Gastroesophageal sphincter (tissue), 4 donors: ENCODE measurements at regions not wholly inside any gene's neighbourhood (a gene's known extent, or its start where the extent isn't known, plus 50 kb on each side); places are given as distances from the start of the nearest gene placed in this dataset.

Source experiments
- ATAC-seq: fragments of 150-250 bp; one replicate; pipeline ENCODE4 v1.9.1; 2016; ENCODE audit warnings: mild to moderate bottlenecking, moderate library complexity
- H3K27ac ChIP-seq, 4 donors: fragments of 200-600 bp; sonication (generic) in 3 of 4; 1 replicate in 3 of 4; 2 replicates in 1 of 4; pipeline ENCODE4 v1.5.1; 2016 to 2019
- H3K27me3 ChIP-seq: fragments of 200-600 bp; sonication (generic); one replicate; pipeline ENCODE4 v1.5.1; 2019
- H3K36me3 ChIP-seq, 2 donors: fragments of 200-600 bp; sonication (generic); one replicate each; pipeline ENCODE4 v1.5.1; 2019; ENCODE audit warnings: control low read depth in 1 of 2
- H3K4me1 ChIP-seq, 3 donors: fragments of 200-600 bp; sonication (generic); 1 replicate in 2 of 3; 2 replicates in 1 of 3; pipeline ENCODE4 v1.5.1; 2016 to 2019; ENCODE audit warnings: control low read depth in 2 of 3
- H3K4me3 ChIP-seq, 2 donors: fragments of 200-600 bp; sonication (generic); one replicate each; pipeline ENCODE4 v1.5.1; 2019; ENCODE audit warnings: mild to moderate bottlenecking in 1 of 2, moderate library complexity in 1 of 2
- H3K9me3 ChIP-seq, 3 donors: fragments of 200-600 bp; sonication (generic); one replicate each; pipeline ENCODE4 v1.5.1; 2017 to 2019; ENCODE audit warnings: control low read depth in 2 of 3
- CTCF ChIP-seq, 4 experiments: fragments of 200-600 bp in 2 of 4; fragments of 450-650 bp in 2 of 4; sonication (generic) in 1 of 4; IDR thresholded peaks; one replicate each; pipeline ENCODE4 v1.5.1; 2017 to 2019; ENCODE audit warnings: antibody characterized with exemption in 4 of 4, mild to moderate bottlenecking in 2 of 4, moderate library complexity in 2 of 4
- EP300 ChIP-seq: sonication (generic); formaldehyde crosslinking; IDR thresholded peaks from one replicate; pipeline ENCODE4 v1.6.1; 2017; ENCODE audit warnings: antibody characterized with exemption, mild to moderate bottlenecking
- POLR2A ChIP-seq, 2 donors: fragments of 450-650 bp; IDR thresholded peaks; one replicate each; pipeline ENCODE4 v1.6.1; 2017; ENCODE audit warnings: antibody characterized with exemption in 2 of 2, mild to moderate bottlenecking in 2 of 2, moderate library complexity in 1 of 2
- POLR2AphosphoS5 ChIP-seq: sonication (generic); formaldehyde crosslinking; IDR thresholded peaks from one replicate; pipeline ENCODE4 v1.6.1; 2017; ENCODE audit warnings: antibody characterized with exemption
- WGBS, 2 donors: methylation state at CpG; one replicate each; pipeline ENCODE4 v1.1.5; 2018; ENCODE audit warnings: low coverage in 1 of 2; 5-methylcytosine and 5-hydroxymethylcytosine counted together

GRCh38 chr3:109933576-109933975 is 596.2 kb upstream of the DPPA4 start:
- WGBS, 2 donors = 20 to 35% methylated on average over 1 of the region's 1 CpG
- no peaks in the 10 kb centered on the region for H3K9me3 ChIP-seq
- no peak for ATAC-seq
- H3K36me3 ChIP-seq = no peaks in the 10 kb centered on the region
- H3K27me3 ChIP-seq = no peaks in the 10 kb centered on the region
- H3K27ac ChIP-seq = no peak overlapping the region
- no peak overlapping the region for H3K4me3 ChIP-seq
- TF ChIP-seq POLR2AphosphoS5 (no peak), EP300 (no peak), CTCF (IDR thresholded peaks at IDR 0.05) (no peak), POLR2A (IDR thresholded peaks at IDR 0.05) (no peak)
- no peaks in the 10 kb centered on the region for H3K4me1 ChIP-seq

DNA sequence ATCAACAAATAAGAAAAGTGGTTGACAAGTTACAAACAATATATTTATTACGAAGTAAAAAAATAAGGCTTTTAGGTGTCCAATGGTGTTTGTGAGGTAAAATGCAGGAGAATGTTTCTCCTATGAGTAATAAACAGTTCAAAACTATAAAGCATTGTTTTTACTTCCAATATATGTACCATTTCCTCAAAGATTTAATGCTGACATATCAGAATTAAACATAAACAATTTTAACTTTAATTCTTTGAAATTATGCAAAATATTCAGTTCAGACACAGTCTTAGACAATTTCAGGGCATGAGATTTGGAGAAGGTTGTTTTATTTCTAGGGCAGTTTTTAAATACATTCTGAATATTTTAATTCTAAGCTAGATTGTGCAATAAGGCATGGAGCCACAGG is 602.5 kb upstream of the DPPA4 start:
- Histone ChIP-seq H3K4me1 (no peaks in the 10 kb centered on the region), H3K36me3 (no peaks in the 10 kb centered on the region), H3K4me3 (no peak overlapping the region), H3K27ac (no peak overlapping the region), H3K9me3 (no peaks in the 10 kb centered on the region), H3K27me3 (no peaks in the 10 kb centered on the region)
- ATAC-seq = no peak
- TF ChIP-seq POLR2AphosphoS5 (no peak), EP300 (no peak), CTCF (IDR thresholded peaks at IDR 0.05) (no peak)
- WGBS, 2 donors = 26 to 33% methylated on average over 1 of the region's 1 CpG

GRCh38 chr3:109943181-109943580 is 605.8 kb upstream of the DPPA4 start:
- WGBS, 2 donors = 73 to 83% methylated on average over 2 to 3 of the region's 3 CpGs
- no peak for ATAC-seq

GRCh38 chr3:109944836-109945235 is 607.5 kb upstream of the DPPA4 start:
- H3K36me3 ChIP-seq = no peaks in the 10 kb centered on the region
- no peak for ATAC-seq
- H3K27ac ChIP-seq = no peak overlapping the region
- H3K9me3 ChIP-seq = no peaks in the 10 kb centered on the region
- H3K27me3 ChIP-seq = no peaks in the 10 kb centered on the region
- TF ChIP-seq EP300 (no peak), CTCF (IDR thresholded peaks at IDR 0.05) (no peak), POLR2A (IDR thresholded peaks at IDR 0.05) (no peak), POLR2AphosphoS5 (no peak)
- H3K4me1 ChIP-seq = no peaks in the 10 kb centered on the region
- 73 to 77% methylated on average over 5 of the region's 5 CpGs for WGBS, 2 donors
- no peak overlapping the region for H3K4me3 ChIP-seq

More at GRCh38 chr3:109943181-109943580, 605.8 kb upstream of the DPPA4 start:
- H3K27ac ChIP-seq = no peak overlapping the region
- H3K9me3 ChIP-seq = no peaks in the 10 kb centered on the region
- TF ChIP-seq CTCF (IDR thresholded peaks at IDR 0.05) (no peak), EP300 (no peak), POLR2A (IDR thresholded peaks at IDR 0.05) (no peak), POLR2AphosphoS5 (no peak)
- no peaks in the 10 kb centered on the region for H3K27me3 ChIP-seq
- no peaks in the 10 kb centered on the region for H3K4me1 ChIP-seq
- no peak overlapping the region for H3K4me3 ChIP-seq
- no peaks in the 10 kb centered on the region for H3K36me3 ChIP-seq

DNA sequence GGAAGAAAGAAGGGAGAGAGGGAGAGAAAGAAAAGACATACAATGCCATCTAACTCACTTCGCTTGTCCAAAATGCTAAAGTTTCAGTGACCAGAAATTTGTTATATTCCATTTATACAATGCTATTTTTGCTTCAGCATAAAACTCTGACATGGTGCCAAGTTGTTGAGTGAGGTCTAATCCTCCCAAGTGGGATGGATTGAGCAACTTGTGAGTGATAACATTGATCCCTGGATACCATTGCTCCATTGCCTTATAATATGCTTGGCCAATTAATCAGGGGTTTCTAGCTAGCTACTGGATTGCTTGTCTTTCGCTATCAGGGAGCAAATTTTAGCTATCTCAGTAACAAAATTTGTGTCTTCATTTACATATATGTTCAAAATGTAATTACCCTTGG is 615.6 kb upstream of the DPPA4 start:
- 89 to 93% methylated on average over 2 of the region's 2 CpGs for WGBS, 2 donors
- no peaks in the 10 kb centered on the region for H3K36me3 ChIP-seq
- no peaks in the 10 kb centered on the region for H3K27me3 ChIP-seq
- no peak overlapping the region for H3K27ac ChIP-seq
- H3K4me3 ChIP-seq = no peak overlapping the region
- no peaks in the 10 kb centered on the region for H3K9me3 ChIP-seq
- ATAC-seq = no peak
- H3K4me1 ChIP-seq = no peaks in the 10 kb centered on the region
- TF ChIP-seq POLR2A (IDR thresholded peaks at IDR 0.05) = no peak
- TF ChIP-seq CTCF (IDR thresholded peaks at IDR 0.05) = no peak
- TF ChIP-seq POLR2AphosphoS5 = no peak
- TF ChIP-seq EP300 = no peak
